H9 (cell line): ENCODE measurements at regions not wholly inside any gene's neighbourhood (a gene's known extent, or its start where the extent isn't known, plus 50 kb on each side); places are given as distances from the start of the nearest gene placed in this dataset.

Experiments
- DNase-seq: peaks from one replicate; pipeline ENCODE4 v3.0.0-alpha.2; 2017
- H2AFZ ChIP-seq: one replicate; pipeline ENCODE4 v1.6.1; 2013; ENCODE audit warnings: mild to moderate bottlenecking, low read length, control low read depth, moderate library complexity
- H2AK5ac ChIP-seq: 2 replicates; pipeline ENCODE4 v1.6.1; 2013; ENCODE audit warnings: low read length, control low read depth, mixed read lengths; ENCODE audit not compliant: insufficient read length
- H2BK120ac ChIP-seq: one replicate; pipeline ENCODE4 v1.6.1; 2013; ENCODE audit warnings: low read depth, mild to moderate bottlenecking, low read length, control low read depth, inconsistent platforms; ENCODE audit not compliant: poor library complexity, severe bottlenecking
- H2BK12ac ChIP-seq: 2 replicates; pipeline ENCODE4 v1.6.1; 2013; ENCODE audit warnings: low read length, control low read depth, mixed read lengths, low read depth; ENCODE audit not compliant: insufficient read length
- H2BK15ac ChIP-seq: 2 replicates; pipeline ENCODE4 v1.6.1; 2013; ENCODE audit warnings: low read depth, low read length, control low read depth
- H2BK20ac ChIP-seq: one replicate; pipeline ENCODE4 v1.6.1; 2013; ENCODE audit warnings: low read depth, mild to moderate bottlenecking, low read length, control low read depth, inconsistent platforms; ENCODE audit not compliant: poor library complexity, severe bottlenecking
- H2BK5ac ChIP-seq: 2 replicates; pipeline ENCODE4 v1.6.1; 2013; ENCODE audit warnings: low read length, control low read depth, mixed read lengths; ENCODE audit not compliant: insufficient read length
- H3K14ac ChIP-seq: 2 replicates; pipeline ENCODE4 v1.6.1; 2013; ENCODE audit warnings: low read length, control low read depth; ENCODE audit not compliant: insufficient read depth
- H3K18ac ChIP-seq: 2 replicates; pipeline ENCODE4 v1.6.1; 2013; ENCODE audit warnings: low read depth, mild to moderate bottlenecking, mixed read lengths, low read length, control low read depth; ENCODE audit not compliant: insufficient read length
- H3K23ac ChIP-seq: 2 replicates; pipeline ENCODE4 v1.6.1; 2013; ENCODE audit warnings: low read length, control low read depth, mixed read lengths, low read depth; ENCODE audit not compliant: insufficient read length
- H3K23me2 ChIP-seq: 2 replicates; pipeline ENCODE4 v1.6.1; 2013; ENCODE audit warnings: low read depth, mild to moderate bottlenecking, mixed read lengths, low read length, control low read depth; ENCODE audit not compliant: insufficient read length, poor library complexity, severe bottlenecking
- H3K27ac ChIP-seq: 2 replicates; pipeline ENCODE4 v1.5.1; 2013; ENCODE audit warnings: low read length, control low read depth, mixed read lengths, low read depth; ENCODE audit not compliant: insufficient read length
- H3K27me3 ChIP-seq: 2 replicates; pipeline ENCODE4 v1.6.1; 2013; ENCODE audit warnings: low read length, control low read depth, inconsistent platforms; ENCODE audit not compliant: insufficient read depth
- H3K4ac ChIP-seq: 2 replicates; pipeline ENCODE4 v1.6.1; 2013; ENCODE audit warnings: low read depth, mild to moderate bottlenecking, control low read depth, inconsistent platforms, low read length, moderate library complexity
- H3K4me1 ChIP-seq: 2 replicates; pipeline ENCODE4 v1.6.1; 2013; ENCODE audit warnings: low read length, control low read depth, inconsistent platforms; ENCODE audit not compliant: insufficient read depth
- H3K4me2 ChIP-seq: 2 replicates; pipeline ENCODE4 v1.6.1; 2013; ENCODE audit warnings: low read length, control low read depth, mixed read lengths; ENCODE audit not compliant: insufficient read length, insufficient read depth
- H3K56ac ChIP-seq: 2 replicates; pipeline ENCODE4 v1.6.1; 2013; ENCODE audit warnings: low read depth, mild to moderate bottlenecking, mixed read lengths, low read length, control low read depth; ENCODE audit not compliant: insufficient read length
- H3K79me1 ChIP-seq: 2 replicates; pipeline ENCODE4 v1.6.1; 2013; ENCODE audit warnings: low read depth, mild to moderate bottlenecking, moderate library complexity, low read length, control low read depth, inconsistent platforms; ENCODE audit not compliant: insufficient read depth, poor library complexity, severe bottlenecking
- H3K79me2 ChIP-seq: 2 replicates; pipeline ENCODE4 v1.6.1; 2013; ENCODE audit warnings: low read length, control low read depth, inconsistent platforms; ENCODE audit not compliant: insufficient read depth
- H3K9ac ChIP-seq: 2 replicates; pipeline ENCODE4 v1.6.1; 2013; ENCODE audit warnings: low read length, control low read depth, mixed read lengths; ENCODE audit not compliant: insufficient read length; ENCODE audit errors: extremely low read depth
- H3K9me3 ChIP-seq: one replicate; pipeline ENCODE4 v1.6.1; 2013; ENCODE audit warnings: low read depth, low read length, inconsistent platforms; ENCODE audit not compliant: control insufficient read depth
- H3T11ph ChIP-seq: one replicate; pipeline ENCODE4 v1.6.1; 2013; ENCODE audit warnings: mild to moderate bottlenecking, low read length, control low read depth, inconsistent platforms
- H4K20me1 ChIP-seq: one replicate; pipeline ENCODE4 v1.6.1; 2013; ENCODE audit not compliant: control insufficient read depth, insufficient read length, insufficient read depth
- H4K5ac ChIP-seq: 2 replicates; pipeline ENCODE4 v1.6.1; 2013; ENCODE audit warnings: low read depth, mild to moderate bottlenecking, mixed read lengths, low read length, control low read depth; ENCODE audit not compliant: insufficient read length
- H4K8ac ChIP-seq: replicated peaks from 2 replicates; pipeline ENCODE4 v1.6.1; 2013; ENCODE audit warnings: low read length, control low read depth, mixed read lengths, low read depth; ENCODE audit not compliant: insufficient read length
- H4K91ac ChIP-seq: 2 replicates; pipeline ENCODE4 v1.6.1; 2013; ENCODE audit warnings: low read depth, mild to moderate bottlenecking, moderate library complexity, mixed read lengths, low read length, control low read depth; ENCODE audit not compliant: insufficient read length
- H3K27ac Mint-ChIP-seq, 3 experiments: 2 replicates in 2 of 3; 3 replicates in 1 of 3; pipeline ENCODE4 v1.8.0; 2020 to 2021; ENCODE audit warnings: mixed read lengths in 3 of 3, mild to moderate bottlenecking in 1 of 3, moderate library complexity in 1 of 3
- H3K27me3 Mint-ChIP-seq: 2 replicates; pipeline ENCODE4 v1.8.0; 2021; ENCODE audit warnings: low read depth, mild to moderate bottlenecking, moderate library complexity, mixed read lengths
- H3K36me3 Mint-ChIP-seq, 3 experiments: 2 replicates in 2 of 3; 3 replicates in 1 of 3; pipeline ENCODE4 v1.8.0; 2020 to 2021; ENCODE audit warnings: low read depth in 3 of 3, mixed read lengths in 3 of 3; ENCODE audit not compliant: insufficient read depth in 1 of 3
- H3K4me1 Mint-ChIP-seq, 2 experiments: 2 replicates each; pipeline ENCODE4 v1.8.0; 2020; ENCODE audit warnings: mixed read lengths in 2 of 2
- H3K4me3 Mint-ChIP-seq, 2 experiments: 2 replicates in 1 of 2; 3 replicates in 1 of 2; pipeline ENCODE4 v1.8.0; 2020 to 2021; ENCODE audit warnings: mild to moderate bottlenecking in 2 of 2, mixed read lengths in 2 of 2, moderate library complexity in 1 of 2
- H3K9me3 Mint-ChIP-seq, 2 experiments: 2 replicates in 1 of 2; 3 replicates in 1 of 2; pipeline ENCODE4 v1.8.0; 2020; ENCODE audit warnings: mild to moderate bottlenecking in 2 of 2, mixed read lengths in 2 of 2, moderate library complexity in 1 of 2
- CTCF ChIP-seq: fragments of 200-600 bp; sonication (generic); conservative IDR thresholded peaks from 3 replicates; pipeline ENCODE4 v1.8.0; 2021; ENCODE audit warnings: antibody characterized with exemption, mild to moderate bottlenecking
- WGBS: extraction: QIAGEN DNeasy Blood & Tissue Kit; methylation state at CpG from one replicate; pipeline ENCODE4 v1.1.7; 2013; ENCODE audit warnings: missing lambda C conversion rate, low lambda C conversion rate, mixed read lengths; ENCODE audit not compliant: insufficient read length; ENCODE audit errors: extremely low coverage; 5-methylcytosine and 5-hydroxymethylcytosine counted together

DNA sequence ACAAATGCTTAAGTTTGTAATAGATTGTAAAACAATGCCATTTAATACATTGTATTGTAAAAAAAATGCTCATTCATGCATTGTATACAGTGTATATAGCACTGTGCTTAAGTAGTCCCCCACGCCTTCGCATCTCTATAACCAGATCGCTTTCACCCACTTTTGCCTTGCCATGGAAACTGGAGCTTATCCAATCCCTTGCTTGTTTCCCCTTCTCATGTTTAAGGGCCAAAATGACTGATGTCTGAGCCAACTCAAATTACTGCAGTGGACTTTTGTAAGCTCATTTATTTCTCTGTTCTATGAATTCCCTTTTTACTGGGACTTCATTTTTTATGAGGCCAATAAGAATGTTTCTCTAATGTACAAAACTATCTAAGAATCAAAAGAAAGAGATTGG is 730.9 kb upstream of the GJE1 start:
- Histone ChIP-seq H3K27me3 (no peaks in the 10 kb centered on the region), H4K20me1 (no peaks in the 10 kb centered on the region), H3T11ph (no peak overlapping the region), H2AFZ (no peak overlapping the region), H2BK120ac (no peak overlapping the region), H4K91ac (no peak overlapping the region), H3K23me2 (no peaks in the 10 kb centered on the region), H3K56ac (no peak overlapping the region), H3K79me1 (no peaks in the 10 kb centered on the region), H3K4me1 (no peaks in the 10 kb centered on the region), H3K23ac (no peak overlapping the region), H4K5ac (no peak overlapping the region), H2BK5ac (no peak overlapping the region), H2BK15ac (no peak overlapping the region), H3K4ac (no peak overlapping the region), H3K14ac (no peak overlapping the region), H3K27ac (no peak overlapping the region), H2AK5ac (no peak overlapping the region), H3K9me3 (no peaks in the 10 kb centered on the region), H3K9ac (no peak overlapping the region), H2BK20ac (no peak overlapping the region), H3K4me2 (no peak overlapping the region), H3K79me2 (no peaks in the 10 kb centered on the region), H2BK12ac (no peak overlapping the region), H3K18ac (no peak overlapping the region), H4K8ac (no peak overlapping the region)
- no peak for DNase-seq
- no peaks in the 10 kb centered on the region; a peak in 1 of 4 replicates for H3K4me1 Mint-ChIP-seq
- H3K27ac Mint-ChIP-seq = no peak overlapping the region
- H3K9me3 Mint-ChIP-seq = peaks cover 5% of the 10 kb centered on the region in 2 experiments
- H3K4me3 Mint-ChIP-seq = no peak overlapping the region
- peaks cover 3 to 5% (median 5%) of the 10 kb centered on the region in 3 experiments for H3K36me3 Mint-ChIP-seq
- no peaks in the 10 kb centered on the region for H3K27me3 Mint-ChIP-seq
- no peak for TF ChIP-seq CTCF
- no CpG with 5 or more reads among the region's 3 CpGs for WGBS
